Esophagus squamous epithelium (tissue), 4 donors: ENCODE measurements at regions not wholly inside any gene's neighbourhood (a gene's known extent, or its start where the extent isn't known, plus 50 kb on each side); places are given as distances from the start of the nearest gene placed in this dataset.

Source experiments
- CTCF ChIP-seq, 6 experiments: fragments of 450-650 bp in 4 of 6; fragments of 200-600 bp in 2 of 6; sonication (generic) in 2 of 6; IDR thresholded peaks; one replicate each; pipeline ENCODE4 v1.5.1; 2016 to 2019; ENCODE audit warnings: antibody characterized with exemption in 6 of 6, mild to moderate bottlenecking in 4 of 6, moderate library complexity in 4 of 6
- POLR2A ChIP-seq, 4 donors: fragments of 450-650 bp; IDR thresholded peaks; one replicate each; pipeline ENCODE4 v1.6.1; 2017; ENCODE audit warnings: antibody characterized with exemption in 4 of 4, mild to moderate bottlenecking in 4 of 4, moderate library complexity in 3 of 4

GRCh38 chr4:107283587-107284559 lies 247.8 kb upstream of the DKK2 start:
- TF ChIP-seq CTCF (IDR thresholded peaks at IDR 0.05) (no peak), POLR2A (IDR thresholded peaks at IDR 0.05) (no peak)
